GM10248 (cell line): ENCODE measurements at regions not wholly inside any gene's neighbourhood (a gene's known extent, or its start where the extent isn't known, plus 50 kb on each side); places are given as distances from the start of the nearest gene placed in this dataset.

Source experiments
- CTCF ChIA-PET: fragments of 300-600 bp; sonication (Branson Sonifier 250); formaldehyde crosslinking; extraction: SDS; loops from one replicate; lab custom pipeline; 2021; ENCODE audit warnings: antibody characterized with exemption; lab: Yijun Ruan, JAX
- POLR2A ChIA-PET: fragments of 350-650 bp; sonication (Branson Sonifier 250); formaldehyde crosslinking; extraction: SDS; loops from one replicate; lab custom pipeline; 2020; ENCODE audit warnings: antibody characterized with exemption; lab: Yijun Ruan, JAX
- DNase-seq: peaks from one replicate; pipeline ENCODE4 v3.0.0; 2012; ENCODE audit errors: extremely low spot score
- TF ChIP-seq, protein P1 (sequence below): IDR thresholded peaks from 2 replicates; pipeline ENCODE4 v1.5.1; 2012; ENCODE audit warnings: mild to moderate bottlenecking, low read depth; ENCODE audit errors: extremely low read depth, missing control alignments, control extremely low read depth

- TF ChIP-seq, protein P1, sequence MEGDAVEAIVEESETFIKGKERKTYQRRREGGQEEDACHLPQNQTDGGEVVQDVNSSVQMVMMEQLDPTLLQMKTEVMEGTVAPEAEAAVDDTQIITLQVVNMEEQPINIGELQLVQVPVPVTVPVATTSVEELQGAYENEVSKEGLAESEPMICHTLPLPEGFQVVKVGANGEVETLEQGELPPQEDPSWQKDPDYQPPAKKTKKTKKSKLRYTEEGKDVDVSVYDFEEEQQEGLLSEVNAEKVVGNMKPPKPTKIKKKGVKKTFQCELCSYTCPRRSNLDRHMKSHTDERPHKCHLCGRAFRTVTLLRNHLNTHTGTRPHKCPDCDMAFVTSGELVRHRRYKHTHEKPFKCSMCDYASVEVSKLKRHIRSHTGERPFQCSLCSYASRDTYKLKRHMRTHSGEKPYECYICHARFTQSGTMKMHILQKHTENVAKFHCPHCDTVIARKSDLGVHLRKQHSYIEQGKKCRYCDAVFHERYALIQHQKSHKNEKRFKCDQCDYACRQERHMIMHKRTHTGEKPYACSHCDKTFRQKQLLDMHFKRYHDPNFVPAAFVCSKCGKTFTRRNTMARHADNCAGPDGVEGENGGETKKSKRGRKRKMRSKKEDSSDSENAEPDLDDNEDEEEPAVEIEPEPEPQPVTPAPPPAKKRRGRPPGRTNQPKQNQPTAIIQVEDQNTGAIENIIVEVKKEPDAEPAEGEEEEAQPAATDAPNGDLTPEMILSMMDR: no peak
- CTCF ChIA-PET: interaction anchor here (0.6 kb wide), 1 partner anchor 20 kb away, joined by 3 read pairs; no protein-coding TSS in a partner anchor
- no peak for DNase-seq
- POLR2A ChIA-PET: no interaction called here
Measured at GRCh38 chr6:40056865-40057264, 122.6 kb upstream of the MOCS1 start.

GRCh38 chr6:40054602-40055001 is 120.3 kb upstream of the MOCS1 start:
- CTCF ChIA-PET: interaction anchor here (1.1 kb wide), 1 partner anchor 18 kb away, joined by 4 read pairs; no protein-coding TSS in a partner anchor
- TF ChIP-seq, protein P1: no peak
- DNase-seq: no peak
- POLR2A ChIA-PET: no interaction called here

DNA sequence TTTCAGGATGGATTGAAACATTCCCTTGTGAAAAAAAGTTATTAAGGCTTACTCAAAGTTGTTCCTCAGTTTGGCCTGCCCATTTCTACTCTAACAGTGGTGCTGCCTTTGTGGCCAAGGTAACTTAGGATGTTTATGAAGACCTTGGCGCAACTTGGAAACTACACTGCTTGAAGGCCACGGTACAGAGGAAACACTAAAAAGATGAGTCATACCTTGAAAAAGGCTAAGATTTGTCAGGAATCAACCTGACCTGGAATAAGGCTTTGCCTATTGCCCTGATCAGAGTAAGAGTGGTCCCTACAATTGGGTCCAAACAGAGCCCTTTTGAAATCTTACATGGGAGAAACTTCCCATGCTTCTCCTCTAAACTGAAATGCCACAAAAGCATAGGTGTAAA is 119.9 kb upstream of the MOCS1 start:
- ChIA-PET POLR2A (no interaction called here), CTCF (interaction anchor here (1.1 kb wide), 1 partner anchor 17 kb away, joined by 4 read pairs; no protein-coding TSS in a partner anchor)
- DNase-seq: no peak
- TF ChIP-seq, protein P1: no peak

- no peak for DNase-seq
- ChIA-PET CTCF (no interaction called here), POLR2A (no interaction called here)
- TF ChIP-seq, protein P1: no peak
Measured at GRCh38 chr6:40049128-40049527, 114.9 kb upstream of the MOCS1 start.

- POLR2A ChIA-PET: no interaction called here
- CTCF ChIA-PET: no interaction called here
- TF ChIP-seq, protein P1: no peak
- DNase-seq: no peak
Measured at GRCh38 chr6:40044196-40044595, 109.9 kb upstream of the MOCS1 start.

- ChIA-PET POLR2A (no interaction called here), CTCF (no interaction called here)
- DNase-seq: no peak
- TF ChIP-seq, protein P1: no peak
Measured at GRCh38 chr6:40042232-40042631, 108.0 kb upstream of the MOCS1 start.

DNA sequence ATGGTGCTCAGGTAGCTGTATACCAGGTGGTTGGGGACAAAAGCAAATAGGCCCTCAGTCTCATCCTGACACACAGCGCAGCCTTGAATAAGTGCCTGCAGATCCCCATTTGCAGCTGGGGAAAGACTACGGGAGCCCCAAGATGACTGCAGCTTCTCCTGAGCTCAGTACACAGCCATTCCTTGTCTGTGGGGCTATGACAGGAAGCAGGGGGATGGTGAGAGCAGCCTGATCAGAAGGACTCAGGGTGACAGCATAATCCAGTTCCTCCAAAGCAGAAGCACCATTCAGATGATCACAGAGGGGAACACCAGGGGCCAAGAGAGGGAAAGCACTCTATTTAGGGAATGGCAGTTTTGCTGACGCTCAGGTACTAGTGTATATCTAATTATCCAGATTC is 104.8 kb upstream of the MOCS1 start:
- TF ChIP-seq, protein P1: no peak
- ChIA-PET CTCF (interaction anchor here (0.9 to 1.7 kb wide), 4 partner anchors 9 to 15 kb away, joined by 3 to 6 read pairs (median 3); no protein-coding TSS in a partner anchor), POLR2A (no interaction called here)
- DNase-seq: no peak
